Posterior cingulate gyrus (tissue), 11 donors: ENCODE measurements at regions not wholly inside any gene's neighbourhood (a gene's known extent, or its start where the extent isn't known, plus 50 kb on each side); places are given as distances from the start of the nearest gene placed in this dataset.

Experiments used
- DNase-seq, 10 donors: peaks; one replicate each; pipeline versions ENCODE4 v3.0.0 to v3.0.0-alpha.2; 2020 to 2021; ENCODE audit warnings: mixed read lengths in 3 of 10
- intact Hi-C: fragments of 100-400 bp; cut with DNase I; formaldehyde crosslinking; loops from one replicate; pipeline ENCODE4 v1.15.1; 2023

- intact Hi-C loops: no loop called here
- no peak for DNase-seq
Observed at GRCh38 chr16:6949240-6949639, 383.4 kb upstream of the RBFOX1 start.

- intact Hi-C loops: no loop called here
- DNase-seq: peak in 2 of 10 donors; percentile 4 to 23
Observed at GRCh38 chr16:6947291-6947690, 385.4 kb upstream of the RBFOX1 start.

GRCh38 chr16:6946802-6947201 lies 385.8 kb upstream of the RBFOX1 start:
- intact Hi-C loops: no loop called here
- no peak for DNase-seq

GRCh38 chr16:6946106-6946505 lies 386.5 kb upstream of the RBFOX1 start:
- intact Hi-C loops: no loop called here
- DNase-seq: no peak

- DNase-seq: no peak
- intact Hi-C loops: no loop called here
Observed at GRCh38 chr16:6940968-6941367, 391.7 kb upstream of the RBFOX1 start.

GRCh38 chr16:6937641-6938040 lies 395.0 kb upstream of the RBFOX1 start:
- intact Hi-C loops: no loop called here
- no peak for DNase-seq

- intact Hi-C loops: no loop called here
- no peak for DNase-seq
Observed at GRCh38 chr16:6932871-6933385, 399.7 kb upstream of the RBFOX1 start.

- intact Hi-C loops: no loop called here
- no peak for DNase-seq
Observed at GRCh38 chr16:6929868-6930267, 402.8 kb upstream of the RBFOX1 start.

GRCh38 chr16:6926762-6927161 lies 405.9 kb upstream of the RBFOX1 start:
- intact Hi-C loops: no loop called here
- no peak for DNase-seq

GRCh38 chr16:6926341-6926740 lies 406.3 kb upstream of the RBFOX1 start:
- no peak for DNase-seq
- intact Hi-C loops: no loop called here

GRCh38 chr16:6918646-6919045 lies 414.0 kb upstream of the RBFOX1 start:
- no peak for DNase-seq
- intact Hi-C loops: no loop called here

- intact Hi-C loops: no loop called here
Observed at GRCh38 chr16:6916946-6917345, 415.7 kb upstream of the RBFOX1 start.

GRCh38 chr16:6913566-6913965 lies 419.1 kb upstream of the RBFOX1 start:
- intact Hi-C loops: no loop called here
- DNase-seq: peak in 1 of 10 donors; percentile 14

More at GRCh38 chr16:6916946-6917345, 415.7 kb upstream of the RBFOX1 start:
- no peak for DNase-seq

GRCh38 chr16:6910301-6910700 lies 422.3 kb upstream of the RBFOX1 start:
- intact Hi-C loops: no loop called here
- no peak for DNase-seq

- DNase-seq: no peak
- intact Hi-C loops: no loop called here
Observed at GRCh38 chr16:6905601-6906000, 427.0 kb upstream of the RBFOX1 start.

- intact Hi-C loops: no loop called here
- no peak for DNase-seq
Observed at GRCh38 chr16:6903671-6904070, 429.0 kb upstream of the RBFOX1 start.

GRCh38 chr16:6898896-6899295 lies 433.7 kb upstream of the RBFOX1 start:
- intact Hi-C loops: no loop called here
- DNase-seq: no peak

- no peak for DNase-seq
- intact Hi-C loops: no loop called here
Observed at GRCh38 chr16:6897876-6898485, 434.7 kb upstream of the RBFOX1 start.

- intact Hi-C loops: no loop called here
- no peak for DNase-seq
Observed at GRCh38 chr16:6892966-6893365, 439.7 kb upstream of the RBFOX1 start.

- intact Hi-C loops: no loop called here
- DNase-seq: no peak
Observed at GRCh38 chr16:6891496-6891895, 441.1 kb upstream of the RBFOX1 start.

GRCh38 chr16:6888531-6888930 lies 444.1 kb upstream of the RBFOX1 start:
- intact Hi-C loops: no loop called here
- DNase-seq: no peak

- intact Hi-C loops: no loop called here
- DNase-seq: peak in 8 of 10 donors; percentile 21 to 89 (median 48)
Observed at GRCh38 chr16:6884002-6884401, 448.6 kb upstream of the RBFOX1 start.

- DNase-seq: no peak
Observed at GRCh38 chr16:6880263-6880662, 452.4 kb upstream of the RBFOX1 start.

More at GRCh38 chr16:6880263-6880662, 452.4 kb upstream of the RBFOX1 start:
- intact Hi-C loops: no loop called here
